NOMO-1 treated with dmso at 0.1 percent for 144 hours (cell line): ENCODE measurements at regions not wholly inside any gene's neighbourhood (a gene's known extent, or its start where the extent isn't known, plus 50 kb on each side); places are given as distances from the start of the nearest gene placed in this dataset.
"Not testable (repeated sequence)": the region's sequence is repeated elsewhere in the genome, so short reads cannot be mapped to it uniquely, and the experiment has no call there.

Experiments
- DNase-seq: peaks from one replicate; lab custom pipeline; 2025; ENCODE audit not compliant: unreplicated experiment; lab: John Stamatoyannopoulos, UW

DNA sequence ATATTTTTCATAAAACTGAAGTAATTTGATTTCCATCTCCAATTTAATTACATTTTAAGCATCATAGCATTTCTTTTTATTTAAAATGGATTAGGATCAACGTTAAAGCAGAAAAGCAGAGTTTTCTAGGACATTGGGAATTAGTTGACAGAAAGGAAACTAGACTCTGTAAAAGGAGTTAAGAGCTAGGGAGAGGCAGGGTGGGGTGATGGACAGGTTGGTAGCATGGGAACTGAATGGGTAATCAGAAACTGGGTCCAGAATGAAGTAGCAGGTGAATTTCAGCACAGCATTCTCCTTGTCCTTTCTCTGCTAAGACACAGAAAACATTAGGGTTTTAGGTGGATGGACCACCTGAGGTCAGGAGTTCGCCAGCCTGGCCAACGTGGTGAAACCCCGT is 97.6 kb downstream of the ANAPC4 start:
- DNase-seq, result no peak

DNA sequence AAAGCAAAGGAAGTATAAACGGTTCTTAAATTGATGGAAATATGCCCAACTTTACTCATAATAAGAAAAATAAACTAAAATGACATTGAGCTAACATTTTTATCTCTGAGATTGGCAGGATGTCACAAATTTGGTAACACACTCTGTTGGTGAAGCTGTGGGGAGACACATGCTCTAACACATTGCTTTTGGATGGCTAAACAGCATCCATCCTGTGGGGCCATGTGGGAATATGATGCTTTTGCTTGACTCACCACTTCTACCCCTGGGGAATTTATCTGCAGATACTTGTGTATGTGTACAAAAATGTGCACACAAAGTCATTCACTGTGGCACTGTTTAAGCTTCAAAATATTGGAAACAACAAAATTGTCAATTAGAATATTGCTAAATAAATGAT is 100.2 kb downstream of the ANAPC4 start:
- no peak for DNase-seq

DNA sequence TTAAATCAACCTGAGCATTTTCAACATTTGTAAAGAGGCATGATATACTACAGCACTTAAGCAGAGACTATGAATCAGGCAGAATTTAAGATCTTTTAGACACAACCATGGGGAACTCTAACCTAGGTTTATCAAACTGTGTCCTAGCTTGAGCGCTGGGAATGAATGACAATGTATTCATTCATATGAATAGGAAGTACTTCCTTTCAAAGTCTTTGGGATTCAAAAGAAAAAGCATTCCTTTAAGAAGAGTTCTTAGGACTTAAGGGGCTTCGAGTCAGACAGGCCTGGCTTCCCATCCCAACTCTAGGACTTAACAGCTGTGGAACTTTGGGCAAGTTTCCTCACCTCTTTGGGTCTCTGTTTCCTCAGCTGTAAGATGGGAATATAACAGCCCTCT is 104.6 kb downstream of the ANAPC4 start:
- no peak for DNase-seq

DNA sequence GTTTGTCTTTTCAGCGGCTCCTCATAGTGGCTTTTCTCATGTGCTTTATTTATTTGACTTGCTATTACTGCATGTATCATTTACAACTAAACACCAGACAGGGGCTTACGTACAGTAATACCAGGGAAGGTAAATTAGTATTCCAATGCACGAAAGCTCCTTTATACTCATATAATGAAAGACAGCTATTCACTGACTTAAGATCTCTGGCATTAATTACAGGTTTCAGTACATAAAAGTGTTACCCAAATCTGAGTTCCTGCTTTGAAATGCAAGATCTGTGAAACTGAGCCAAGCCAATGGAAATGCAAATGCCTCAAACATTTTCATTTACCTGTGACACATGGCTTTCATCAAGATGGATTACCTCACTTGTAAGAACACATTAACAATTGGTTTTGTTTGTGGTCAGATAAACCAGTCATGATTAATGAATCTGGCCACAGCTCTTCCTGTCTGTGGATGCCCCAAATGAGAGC is 107.2 kb downstream of the ANAPC4 start:
- no peak for DNase-seq

DNA sequence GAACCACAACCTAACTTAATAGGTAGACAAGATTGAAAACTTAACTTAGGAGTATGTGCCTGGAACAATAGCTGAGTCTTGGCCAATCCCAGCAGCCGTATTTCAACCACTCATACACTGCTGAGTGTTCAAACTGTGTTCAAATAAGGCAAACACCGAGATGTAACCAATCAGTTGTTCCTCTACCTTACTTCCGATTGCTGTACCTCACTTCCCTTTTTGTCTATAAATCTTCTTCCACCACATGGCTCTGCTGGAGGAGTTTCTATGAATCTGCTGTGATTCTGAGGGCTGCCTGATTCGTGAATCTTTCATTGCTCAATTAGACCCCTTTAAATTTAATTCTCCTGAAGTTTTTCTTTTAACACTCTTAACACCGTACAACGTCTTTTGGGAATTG is 108.0 kb downstream of the ANAPC4 start:
- peak; percentile 34 for DNase-seq

DNA sequence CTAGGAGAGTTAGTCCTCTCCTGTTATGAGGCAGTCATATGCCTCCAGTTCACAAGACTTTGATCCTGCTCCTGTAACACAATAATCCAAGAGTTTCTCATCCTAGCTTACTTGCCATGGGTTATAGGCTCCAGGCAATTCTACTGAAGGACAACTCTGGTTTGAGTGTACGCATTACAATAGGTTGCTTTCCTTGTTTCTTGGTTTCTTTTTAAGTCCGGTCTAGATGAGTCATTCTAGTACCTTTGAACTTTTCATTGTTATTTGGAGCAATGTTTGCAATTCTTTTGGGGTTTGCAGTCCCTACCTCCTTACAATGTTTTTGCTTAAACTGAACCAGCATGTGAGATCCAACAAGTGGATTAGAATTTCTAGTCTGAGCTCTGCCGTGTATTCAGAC is 109.1 kb downstream of the ANAPC4 start:
- no peak for DNase-seq

DNA sequence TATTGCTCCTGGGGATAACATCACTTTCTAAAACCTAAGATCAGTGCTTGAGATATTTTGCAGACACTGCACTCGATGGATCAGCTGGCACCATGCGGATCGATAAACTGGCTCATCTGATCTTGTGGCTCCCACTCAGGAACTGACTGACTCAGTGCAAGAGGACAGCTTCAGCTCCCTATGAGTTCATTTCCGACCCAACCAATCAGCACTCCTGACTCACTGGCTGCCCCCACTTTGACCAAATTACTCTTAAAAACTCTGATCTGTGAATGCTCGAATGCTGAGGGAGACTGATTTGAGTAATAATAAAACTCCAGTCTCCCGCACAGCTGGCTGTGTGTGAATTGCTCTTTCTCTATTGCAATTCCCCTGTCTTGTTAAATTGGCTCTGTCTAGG is 110.1 kb downstream of the ANAPC4 start:
- DNase-seq, result no peak

DNA sequence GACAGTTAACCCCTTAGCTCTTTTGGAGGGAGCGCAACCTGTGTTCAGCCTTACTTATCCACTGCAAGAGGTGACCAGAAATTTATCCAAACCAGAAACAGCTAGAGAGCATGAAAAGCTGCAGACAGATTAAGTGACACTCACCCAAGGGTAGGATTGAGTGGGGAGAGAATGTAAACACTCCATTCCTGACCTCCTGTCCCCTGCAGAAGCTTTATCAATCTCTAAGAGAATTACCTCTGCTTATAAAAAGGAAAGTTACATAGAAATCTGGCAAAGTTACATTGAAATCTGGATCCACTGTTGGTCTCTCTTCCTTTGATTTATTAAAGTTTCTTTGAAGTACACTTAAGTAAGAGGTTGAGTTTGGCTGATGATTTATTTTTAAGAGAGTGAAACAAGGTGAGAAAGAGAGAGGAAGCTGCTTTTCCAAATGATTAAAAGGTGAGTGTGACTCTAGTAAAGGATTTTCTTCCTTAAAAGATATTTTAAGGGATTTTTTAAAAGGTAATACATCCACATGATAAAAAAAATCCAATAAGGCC is 112.3 kb downstream of the ANAPC4 start:
- no peak for DNase-seq

DNA sequence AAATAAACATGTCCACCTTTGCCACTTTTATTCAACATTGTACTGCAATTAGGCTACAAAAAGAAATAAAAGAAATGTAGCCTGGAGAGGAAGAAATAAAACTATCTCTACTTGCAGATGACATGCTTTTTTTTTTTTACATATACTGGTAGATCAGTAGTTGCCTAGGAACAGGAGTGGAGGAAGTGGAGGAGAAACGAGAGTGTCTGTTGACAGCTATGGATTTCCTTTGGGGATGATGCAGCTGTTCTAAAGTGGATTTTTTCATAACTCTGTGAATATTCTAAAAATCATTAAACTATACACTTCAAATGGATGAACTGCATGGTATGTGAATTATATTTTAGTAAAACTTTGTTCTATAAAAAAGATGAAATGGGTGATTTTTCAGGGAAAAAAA is 116.4 kb downstream of the ANAPC4 start:
- no peak for DNase-seq

DNA sequence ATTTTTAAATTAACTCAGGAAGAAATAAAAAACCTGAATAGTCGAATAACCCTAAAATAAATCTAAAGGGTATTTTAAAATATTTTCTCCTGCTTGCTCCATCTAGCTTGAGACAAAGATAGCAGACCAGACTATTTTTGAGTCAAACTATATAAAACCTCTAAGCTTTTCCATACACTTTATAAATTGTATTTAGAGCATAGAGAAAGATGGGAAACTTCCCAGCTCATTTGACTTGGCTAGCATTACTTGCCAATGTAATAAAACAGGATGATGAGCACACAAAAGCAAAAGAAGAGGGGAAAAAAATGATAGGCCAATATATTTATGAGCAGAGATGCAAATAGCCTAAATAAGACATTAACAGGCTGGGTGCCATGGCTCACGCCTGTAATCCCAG is 117.1 kb downstream of the ANAPC4 start:
- no peak for DNase-seq

DNA sequence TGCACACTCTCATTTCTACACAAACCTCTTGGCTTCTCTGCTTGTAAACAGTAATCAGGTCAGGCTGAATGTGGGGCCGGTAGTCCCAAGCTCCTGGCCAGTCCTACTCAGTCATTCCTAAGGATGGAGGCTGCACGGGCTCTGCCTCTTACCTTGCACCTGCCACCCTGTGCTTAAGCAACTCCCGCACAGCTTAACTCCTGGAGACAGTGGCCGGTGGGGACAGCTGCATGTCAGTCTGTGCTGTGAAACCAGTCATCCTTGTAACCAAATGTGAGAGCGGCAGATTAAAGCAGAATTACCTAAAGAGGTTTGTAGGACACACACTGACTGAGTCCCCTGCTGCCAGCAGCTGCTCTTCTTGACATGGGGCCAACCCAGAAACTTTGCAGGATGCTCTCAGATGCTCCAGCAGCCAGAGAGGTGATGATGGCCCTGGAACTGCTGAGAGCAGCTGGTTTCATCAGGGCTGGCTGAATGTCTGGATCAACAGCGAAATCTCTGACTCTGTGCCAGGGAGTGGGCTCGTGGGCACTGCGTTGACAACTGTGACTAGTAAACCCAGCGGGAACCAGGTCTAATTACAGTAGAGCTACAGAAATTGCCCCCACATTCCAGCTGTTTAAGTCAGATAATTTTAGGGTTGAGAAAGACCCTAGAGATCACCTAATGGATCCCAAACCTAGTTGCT is 123.7 kb downstream of the ANAPC4 start:
- DNase-seq, result no peak

DNA sequence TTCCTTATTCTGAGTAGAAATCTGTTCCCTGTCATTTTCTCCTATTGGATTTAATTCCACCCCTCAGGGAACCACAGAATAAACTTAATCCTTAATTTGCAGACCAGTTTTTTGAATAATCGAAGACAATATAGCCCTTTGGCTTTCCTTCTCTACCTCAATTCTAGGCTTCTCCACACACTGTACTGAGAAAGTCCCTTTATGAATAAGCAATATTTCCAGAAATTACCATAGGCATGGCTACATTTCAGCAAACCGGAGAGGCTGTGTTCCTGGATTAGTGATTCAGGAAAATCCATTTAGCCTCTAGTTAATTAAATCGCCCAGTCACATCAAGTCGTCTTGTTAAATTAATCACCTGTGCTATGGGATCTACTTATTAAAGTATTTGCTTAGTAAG is 125.1 kb downstream of the ANAPC4 start:
- DNase-seq, result no peak

DNA sequence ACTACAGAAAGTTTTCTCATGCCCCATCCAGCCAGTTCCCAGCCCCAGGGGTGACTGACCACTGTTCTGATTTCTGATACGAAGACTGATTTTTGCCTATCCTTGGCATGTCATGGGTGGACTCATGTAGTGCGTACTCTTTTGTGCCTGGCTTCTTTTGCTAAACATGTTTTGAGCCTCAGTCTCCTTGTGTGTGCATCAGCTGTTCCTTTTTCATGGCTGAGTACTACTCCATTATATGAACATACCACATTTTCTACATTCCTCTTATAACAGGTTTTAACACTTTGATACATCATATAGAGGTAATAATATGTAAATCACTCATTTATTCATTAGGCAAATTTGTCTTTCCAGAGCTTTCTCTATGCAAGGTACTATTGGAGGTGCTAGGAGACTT is 126.7 kb downstream of the ANAPC4 start:
- no peak for DNase-seq

DNA sequence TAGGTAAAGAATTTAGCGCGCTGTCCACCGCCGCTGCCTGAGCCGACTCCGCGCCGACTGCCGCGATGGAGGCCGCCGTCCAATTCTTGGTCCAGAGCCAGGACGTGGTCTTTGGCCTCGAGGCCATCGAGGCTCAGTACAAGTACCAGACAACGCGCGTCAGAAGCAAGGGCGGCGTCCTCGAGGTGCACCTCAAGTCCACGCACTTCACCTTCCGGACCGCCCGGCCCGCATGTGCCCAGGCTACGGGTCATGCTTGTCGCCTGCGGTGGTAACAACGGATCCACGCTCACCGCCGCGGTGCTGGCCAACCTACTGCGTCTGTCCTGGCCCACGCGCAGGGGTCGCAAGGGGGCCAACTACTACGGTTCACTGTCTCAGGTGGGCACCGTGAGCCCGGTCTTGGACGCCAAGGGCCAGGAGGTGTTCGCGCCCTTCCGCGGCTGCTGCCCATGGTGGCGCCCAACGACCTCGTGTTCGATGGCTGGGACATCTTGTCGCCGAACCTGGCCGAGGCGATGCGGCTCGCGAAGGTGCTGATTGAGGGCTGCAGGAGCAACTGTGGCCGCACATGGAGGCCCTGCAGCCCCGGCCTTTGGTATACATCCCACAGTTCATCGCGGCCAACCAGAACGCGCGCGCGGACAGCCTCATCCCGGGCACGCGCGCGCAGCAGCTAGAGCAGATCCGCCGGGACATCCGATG is 128.0 kb downstream of the ANAPC4 start:
- DNase-seq, result no peak

DNA sequence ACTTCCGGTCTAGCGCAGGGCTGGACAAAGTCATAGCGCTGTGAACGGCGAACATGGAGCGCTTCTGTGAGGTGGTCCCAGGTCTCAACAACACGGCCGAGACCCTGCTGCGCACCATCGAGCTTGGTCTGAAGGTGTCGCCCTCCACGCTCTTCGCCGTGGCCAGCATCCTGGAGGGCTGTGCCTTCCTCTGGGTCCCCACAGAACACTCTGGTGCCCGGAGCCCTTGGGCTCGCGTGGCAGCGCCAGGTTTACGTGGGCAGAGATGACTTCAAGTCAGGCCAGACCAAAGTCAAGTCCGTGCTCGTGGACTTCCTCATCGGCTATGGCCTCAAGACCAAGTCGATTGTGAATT is 128.6 kb downstream of the ANAPC4 start:
- no peak for DNase-seq

DNA sequence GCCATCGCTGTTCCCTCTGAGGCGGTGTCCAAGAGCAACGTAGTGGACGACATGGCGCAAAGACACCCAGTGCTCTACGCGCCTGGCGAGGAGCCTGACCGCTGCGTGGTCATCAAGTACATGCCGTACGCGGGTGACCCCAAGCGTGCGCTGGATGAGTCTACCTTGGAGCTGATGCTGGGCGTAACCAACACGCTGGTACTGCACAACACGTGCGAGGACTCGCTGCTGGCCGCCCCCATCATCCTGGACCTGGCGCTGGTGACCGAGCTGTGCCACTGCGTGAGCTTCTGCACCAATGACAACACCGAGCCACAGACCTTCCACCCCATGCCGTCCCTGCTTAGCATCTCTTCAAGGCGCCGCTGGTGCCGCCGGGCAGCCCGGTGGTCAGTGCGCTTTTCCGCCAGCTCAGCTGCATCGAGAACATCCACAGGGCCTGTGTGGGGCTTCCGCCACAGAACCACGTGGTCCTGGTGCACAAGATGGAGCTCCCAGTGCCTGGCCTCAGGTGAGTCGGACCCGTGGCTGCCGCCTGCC is 129.0 kb downstream of the ANAPC4 start:
- DNase-seq, result no peak

DNA sequence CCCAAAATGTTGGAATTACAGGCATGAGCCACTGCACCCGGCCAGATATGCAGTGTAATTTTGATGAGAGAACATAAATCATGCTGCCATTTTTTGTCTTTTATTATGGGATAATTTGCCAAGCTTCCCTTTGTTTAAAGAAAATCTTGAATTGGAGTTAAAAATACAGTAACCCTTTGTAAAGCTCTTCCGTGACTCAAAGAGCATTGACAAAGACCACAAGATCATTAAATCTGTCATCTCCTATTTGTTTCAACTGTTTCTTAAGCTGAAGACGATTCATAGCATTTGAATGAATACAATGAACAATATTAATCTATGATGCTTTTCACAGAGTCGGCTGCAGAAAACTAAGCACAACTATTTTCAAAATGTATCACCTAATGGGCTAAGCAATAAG is 132.6 kb downstream of the ANAPC4 start:
- DNase-seq, result no peak

DNA sequence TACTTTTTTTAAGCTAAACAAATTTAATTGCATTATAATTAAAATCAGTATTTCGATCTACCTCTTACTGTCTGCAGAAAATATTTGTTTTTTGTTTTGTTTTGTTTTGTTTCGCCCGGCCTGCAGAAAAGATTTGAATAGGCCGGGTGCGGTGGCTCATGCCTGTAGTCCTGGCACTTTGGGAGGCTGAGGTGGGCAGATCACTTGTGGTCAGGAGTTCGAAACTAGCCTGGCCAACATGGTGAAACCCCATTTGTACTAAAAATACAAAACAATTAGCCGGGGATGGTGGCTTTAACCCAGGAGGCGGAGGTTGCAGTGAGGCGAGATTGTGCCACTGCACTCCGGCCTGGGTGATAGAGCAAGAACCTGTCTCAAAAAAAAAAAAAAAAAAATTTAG is 134.8 kb downstream of the ANAPC4 start:
- not testable (repeated sequence) for DNase-seq

DNA sequence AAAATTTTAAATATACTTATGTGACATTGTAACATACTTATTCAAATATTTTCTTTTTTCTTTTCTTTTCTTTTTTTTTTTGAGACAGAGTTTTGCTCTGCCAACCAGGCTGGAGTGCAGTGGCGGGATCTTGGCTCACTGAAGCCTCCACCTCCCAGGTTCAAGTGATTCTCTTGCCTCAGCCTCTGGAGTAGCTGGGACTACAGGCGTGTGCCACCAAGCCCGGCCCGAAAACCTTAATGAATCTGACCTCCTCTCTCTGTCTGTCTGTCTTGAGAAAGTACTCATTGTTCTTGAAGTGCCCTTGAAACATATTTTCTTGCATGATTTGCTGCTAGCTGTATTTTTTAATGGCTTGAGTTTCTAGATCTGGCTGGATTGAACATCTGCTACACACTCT is 136.8 kb downstream of the ANAPC4 start:
- DNase-seq, result no peak

DNA sequence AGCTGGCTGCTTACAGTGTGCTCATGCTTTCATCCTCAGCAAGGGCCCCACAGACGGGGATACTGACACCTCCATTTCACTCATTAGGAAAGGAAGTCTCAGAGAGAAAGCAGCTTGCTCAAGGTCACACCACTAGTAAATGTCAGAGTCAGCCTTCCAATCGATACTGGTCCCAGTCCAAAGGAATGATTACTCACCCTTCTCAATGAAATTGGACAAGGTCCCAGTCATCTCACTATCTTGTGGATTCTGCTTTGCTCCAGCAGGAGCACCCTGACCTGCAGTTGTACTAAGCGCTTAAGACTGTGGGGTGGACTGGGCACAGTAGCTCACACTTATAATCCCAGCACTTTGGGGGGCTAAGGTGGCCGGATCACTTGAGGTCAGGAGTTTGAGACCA is 132.2 kb upstream of the SLC34A2 start:
- no peak for DNase-seq

DNA sequence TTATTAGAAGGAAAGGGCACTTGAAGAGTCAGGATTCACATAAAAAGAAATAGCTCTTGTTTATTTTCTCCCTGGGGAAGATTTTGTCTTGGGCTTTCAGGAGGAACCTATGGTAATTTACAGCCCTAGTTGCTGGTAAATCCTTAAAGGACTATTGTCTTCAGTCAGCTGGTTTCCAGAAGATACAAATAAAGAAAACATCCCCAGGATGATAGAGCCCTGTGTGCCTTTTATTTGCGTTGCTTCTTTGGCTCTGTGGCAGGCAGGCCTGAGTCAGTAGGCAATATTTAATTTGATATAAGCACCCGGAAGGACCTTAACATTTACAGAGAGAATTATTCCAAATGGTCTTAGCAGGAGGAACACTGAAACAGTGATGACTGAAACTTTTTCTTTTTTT is 131.0 kb upstream of the SLC34A2 start:
- no peak for DNase-seq

DNA sequence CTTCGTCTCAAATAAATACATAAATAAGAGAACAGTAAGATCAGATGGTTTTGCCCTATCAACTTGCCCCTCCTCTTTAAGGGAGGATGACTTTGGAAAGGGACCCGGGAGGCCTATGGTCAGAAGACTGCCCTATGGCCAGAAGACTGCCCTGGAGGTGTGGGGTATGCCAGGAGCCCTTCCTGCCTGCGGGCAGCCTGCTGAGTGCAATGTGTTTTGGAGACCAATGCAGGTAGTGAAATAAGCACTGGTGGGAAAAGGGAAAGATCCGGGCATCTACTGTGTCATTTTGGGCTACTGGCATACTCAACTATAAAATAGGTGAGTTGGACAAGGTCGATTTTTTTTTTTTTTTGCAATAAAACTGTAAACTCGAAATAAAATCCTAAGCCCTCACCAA is 129.8 kb upstream of the SLC34A2 start:
- no peak for DNase-seq
